GM19240 (cell line): ENCODE measurements at regions not wholly inside any gene's neighbourhood (a gene's known extent, or its start where the extent isn't known, plus 50 kb on each side); places are given as distances from the start of the nearest gene placed in this dataset.

Experiments used
- DNase-seq: peaks from one replicate; pipeline ENCODE4 v3.0.0; 2011; ENCODE audit warnings: low spot score; ENCODE audit not compliant: insufficient read length

DNA sequence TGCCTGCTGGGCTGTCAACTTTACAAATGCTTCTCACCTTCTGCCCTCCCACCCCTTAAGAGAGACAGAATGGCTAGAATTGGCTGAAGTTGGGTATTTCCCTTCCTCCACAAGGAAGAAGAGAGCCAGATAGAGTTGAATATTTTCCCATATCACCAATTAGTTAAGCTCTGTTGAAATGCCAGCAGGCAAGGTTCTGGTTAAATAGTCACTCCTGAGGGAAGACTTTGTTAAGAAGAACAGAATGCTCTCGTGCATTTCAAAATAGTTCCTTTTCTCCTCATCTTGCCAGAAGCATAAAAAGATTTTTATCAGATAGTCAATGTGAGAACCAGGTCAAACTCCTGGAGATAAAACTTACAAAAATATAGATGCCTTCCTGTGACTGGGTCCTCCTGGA lies 2857.0 kb upstream of the PCDH20 start:
- DNase-seq, result no peak

DNA sequence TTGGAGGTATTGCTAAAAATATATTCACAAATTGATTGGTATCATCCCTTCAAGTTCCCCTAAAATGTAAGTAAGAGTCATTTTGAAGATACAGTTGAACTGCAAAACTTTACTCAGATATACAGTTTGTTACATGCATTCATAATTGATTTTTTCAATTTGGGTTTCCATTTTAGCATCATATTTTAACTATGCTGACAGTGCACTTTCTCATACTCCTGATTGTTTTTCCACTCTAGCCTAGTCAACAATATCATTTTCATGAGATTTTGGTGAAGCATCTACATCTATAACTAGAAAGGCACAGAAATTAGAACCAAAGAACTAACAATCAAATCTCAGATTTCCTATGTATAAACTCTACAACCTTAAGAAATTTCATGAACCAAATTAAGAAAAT lies 2850.4 kb upstream of the PCDH20 start:
- DNase-seq, result no peak

DNA sequence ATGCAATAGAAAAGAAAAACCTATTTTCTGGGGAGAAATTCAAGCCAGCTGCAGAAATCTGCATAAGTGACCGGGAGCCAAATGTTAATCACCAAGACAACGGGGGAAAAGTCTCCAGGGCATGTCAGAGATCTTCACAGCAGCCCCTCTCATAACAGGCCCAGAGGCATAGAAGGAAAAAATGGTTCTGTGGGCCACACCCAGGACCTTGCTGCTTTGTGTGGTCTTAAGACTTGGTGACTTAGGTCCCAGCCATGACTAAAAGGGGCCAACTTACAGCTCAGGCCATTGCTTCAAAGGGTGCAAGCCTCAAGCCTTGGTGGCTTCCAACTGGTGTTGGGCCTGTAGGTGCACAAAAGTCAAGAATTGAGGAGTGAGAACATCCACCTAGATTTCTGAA lies 2847.6 kb upstream of the PCDH20 start:
- DNase-seq, result no peak

DNA sequence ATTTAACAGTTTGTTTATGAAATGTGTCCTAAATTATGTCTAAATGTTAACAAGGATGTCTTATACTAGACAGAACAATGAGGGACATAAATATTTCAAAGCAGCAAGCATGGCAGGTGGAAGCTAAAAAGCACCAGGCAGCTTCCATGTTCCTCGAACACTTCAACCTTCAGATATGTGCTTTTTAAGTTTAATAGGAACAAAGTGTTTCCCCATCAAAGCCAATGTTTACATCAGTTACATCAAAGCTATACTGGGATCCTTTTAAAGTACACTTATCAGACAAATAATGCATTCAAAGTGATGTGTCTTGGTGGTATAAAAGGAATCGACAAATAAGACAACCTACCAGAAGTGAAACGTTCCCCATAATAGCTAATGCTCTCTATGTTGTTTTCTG lies 2841.1 kb upstream of the PCDH20 start:
- DNase-seq, result no peak

DNA sequence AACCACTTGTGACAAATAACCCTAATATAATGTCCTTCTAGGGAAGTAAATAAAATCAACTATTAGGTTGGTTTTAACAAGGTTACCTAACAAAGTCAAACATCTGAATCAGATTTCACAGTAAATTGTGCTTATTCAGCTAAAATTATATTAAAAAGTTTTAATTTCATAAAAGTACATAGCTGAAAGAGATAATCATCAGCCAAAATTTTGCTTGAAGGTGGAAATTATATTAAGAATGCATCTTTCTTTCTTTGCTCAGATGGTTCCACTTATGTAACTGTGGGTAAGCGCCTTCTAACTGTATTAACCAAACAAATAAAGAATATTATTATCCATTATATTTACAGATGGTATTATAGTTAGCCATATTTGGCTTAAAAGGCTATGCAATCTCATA lies 2840.3 kb upstream of the PCDH20 start:
- no peak for DNase-seq

GRCh38 chr13:64248371-64249065 lies 2832.9 kb upstream of the PCDH20 start:
- no peak for DNase-seq

DNA sequence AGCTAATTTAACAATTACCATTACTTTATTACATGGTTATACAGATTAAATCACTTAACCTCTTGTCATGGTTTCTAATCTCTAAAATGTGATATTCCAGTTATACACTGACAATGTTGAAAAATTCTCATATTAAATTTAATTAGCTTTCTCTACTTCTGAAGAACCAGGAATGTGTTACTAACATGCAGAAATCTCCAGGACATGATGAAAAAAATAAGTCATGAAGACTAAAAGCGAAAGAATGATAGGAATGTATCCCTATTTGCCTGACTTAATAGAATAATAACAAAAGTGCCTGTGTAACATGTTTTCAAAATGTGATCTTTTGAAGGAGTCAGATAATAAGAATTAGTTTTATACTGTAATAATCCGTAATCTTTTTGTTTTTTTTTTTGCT lies 2823.7 kb upstream of the PCDH20 start:
- DNase-seq, result no peak

DNA sequence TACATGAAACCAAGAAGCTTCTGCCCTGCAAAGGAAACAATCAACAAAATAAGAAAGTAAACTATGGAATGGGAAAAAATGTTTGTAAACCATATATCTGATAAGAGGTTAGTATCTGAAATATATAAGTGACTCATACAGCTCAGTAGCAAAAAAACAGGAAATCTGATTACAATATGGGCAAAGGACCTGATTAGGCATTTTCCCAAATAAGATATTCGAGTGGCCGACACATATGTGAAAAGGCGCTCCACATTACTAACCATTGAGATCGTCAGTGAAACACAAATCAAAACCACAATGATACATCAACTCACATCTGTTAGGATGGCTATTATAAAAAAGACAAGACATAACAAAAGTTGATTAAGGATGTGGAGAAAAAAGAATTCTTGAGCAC lies 2818.6 kb upstream of the PCDH20 start:
- DNase-seq, result no peak

GRCh38 chr13:64223016-64223415 lies 2807.4 kb upstream of the PCDH20 start:
- no peak for DNase-seq

DNA sequence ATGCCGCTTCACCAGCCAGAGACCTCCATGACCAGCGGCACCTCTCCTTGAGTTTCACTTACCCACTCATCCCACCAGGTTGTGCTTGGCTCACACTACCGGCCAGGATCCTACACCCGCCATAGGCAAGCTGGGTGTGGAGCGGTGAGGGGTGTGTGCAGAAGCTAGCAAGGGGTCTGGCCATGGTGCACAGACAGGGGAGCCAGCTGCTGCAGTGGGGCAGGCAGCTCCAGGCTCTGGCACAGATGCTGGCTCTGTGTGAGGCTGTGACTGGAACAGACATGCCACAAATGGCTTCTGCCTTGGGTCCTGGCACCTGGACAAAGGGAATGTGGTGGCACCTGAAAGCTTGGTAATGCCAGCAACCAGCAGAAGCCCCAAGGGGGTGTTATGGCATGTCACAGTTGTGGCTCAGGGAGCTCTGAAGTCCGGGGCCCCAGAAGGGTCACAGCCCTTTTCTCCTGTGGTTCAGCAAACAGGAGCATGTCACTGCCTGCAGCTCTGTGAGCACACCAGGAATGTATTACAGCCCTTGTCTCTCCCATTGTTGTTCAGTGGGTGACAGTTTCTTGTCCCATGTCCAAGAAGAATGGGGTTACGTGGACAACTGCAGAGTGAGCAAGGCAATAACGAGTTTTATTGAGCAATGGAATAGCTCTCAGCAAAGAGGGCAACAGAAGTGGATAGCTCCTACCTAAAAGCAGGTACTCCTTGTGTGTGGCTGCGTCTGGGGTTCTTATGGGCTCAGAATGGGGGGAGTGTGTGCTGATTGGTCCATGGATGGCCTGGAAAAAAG lies 2791.0 kb upstream of the PCDH20 start:
- DNase-seq, result no peak

GRCh38 chr13:64202517-64202916 lies 2786.9 kb upstream of the PCDH20 start:
- DNase-seq, result no peak

- DNase-seq, result no peak
Observed at GRCh38 chr13:64197232-64197631, 2781.6 kb upstream of the PCDH20 start.

DNA sequence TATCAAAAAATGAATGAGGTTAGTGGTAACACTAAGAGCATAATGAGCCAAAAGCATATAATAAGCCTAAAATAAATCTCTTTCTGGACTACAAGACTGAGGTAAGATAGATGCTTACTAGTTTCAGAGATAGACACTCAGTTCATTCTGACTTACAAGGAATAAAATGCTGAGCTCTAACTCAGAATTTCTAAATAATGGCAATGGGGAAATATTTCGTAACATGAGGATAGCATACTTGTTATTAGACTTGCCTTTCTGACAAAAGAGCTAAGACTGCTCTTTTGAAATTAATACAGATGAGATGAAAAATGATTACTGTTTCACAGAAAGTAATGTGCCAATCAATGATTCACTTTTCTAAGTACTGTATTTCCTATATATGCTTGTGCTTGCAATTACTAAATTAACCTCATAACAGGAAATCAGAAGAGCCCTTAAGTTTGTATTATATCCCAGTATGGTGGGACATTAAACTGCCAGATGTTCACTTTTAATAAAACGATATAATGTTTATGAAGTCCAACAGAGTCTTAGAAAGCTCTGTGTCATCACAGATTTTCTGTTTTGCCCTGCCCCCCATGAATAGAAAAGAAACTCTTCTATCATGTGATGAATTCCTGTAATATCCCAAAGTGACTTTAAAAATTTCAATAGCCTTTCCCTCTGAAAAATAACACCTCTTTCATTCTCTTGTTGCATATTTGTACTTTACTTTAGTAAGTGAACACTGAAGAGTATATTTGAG lies 2771.0 kb upstream of the PCDH20 start:
- DNase-seq, result no peak

DNA sequence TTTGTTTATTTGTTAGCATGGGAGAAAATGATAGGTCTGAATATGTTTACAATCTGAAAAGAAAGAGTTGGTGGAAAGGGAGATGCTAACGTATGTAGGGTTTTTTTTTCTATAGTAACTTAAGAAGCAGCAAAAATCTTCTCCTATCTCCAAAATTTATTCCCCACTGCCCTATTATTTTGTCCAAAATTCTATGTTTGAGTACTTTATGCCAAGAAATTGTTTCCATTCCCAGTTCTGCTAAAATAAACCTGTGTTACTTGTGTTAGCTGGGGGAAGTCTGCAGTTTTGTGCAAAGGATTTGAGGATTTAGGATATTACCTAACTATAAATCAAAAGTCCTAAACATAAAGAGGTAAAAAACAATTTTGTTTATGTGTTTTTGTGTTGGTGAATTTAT lies 2770.4 kb upstream of the PCDH20 start:
- no peak for DNase-seq

- DNase-seq, result no peak
Observed at GRCh38 chr13:64180756-64181155, 2765.1 kb upstream of the PCDH20 start.

DNA sequence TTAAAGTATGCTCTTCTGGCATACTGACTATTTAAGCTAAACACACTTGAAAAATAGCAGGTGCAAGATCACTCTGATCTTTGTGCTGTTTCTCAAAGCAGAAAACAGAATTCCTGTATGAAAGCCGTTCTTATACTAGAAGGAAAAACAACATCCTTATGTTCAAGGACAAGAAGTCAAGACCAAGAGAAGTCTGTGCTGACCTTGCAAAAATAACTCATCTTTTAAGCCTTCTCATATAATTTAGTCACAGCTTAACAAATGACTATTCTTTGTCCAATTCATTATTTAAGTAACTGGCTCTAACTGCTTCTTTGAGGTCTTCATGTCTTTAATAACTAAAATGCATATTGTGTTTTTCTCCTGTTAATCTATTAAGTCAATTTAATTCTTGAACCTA lies 2750.2 kb upstream of the PCDH20 start:
- DNase-seq, result no peak

DNA sequence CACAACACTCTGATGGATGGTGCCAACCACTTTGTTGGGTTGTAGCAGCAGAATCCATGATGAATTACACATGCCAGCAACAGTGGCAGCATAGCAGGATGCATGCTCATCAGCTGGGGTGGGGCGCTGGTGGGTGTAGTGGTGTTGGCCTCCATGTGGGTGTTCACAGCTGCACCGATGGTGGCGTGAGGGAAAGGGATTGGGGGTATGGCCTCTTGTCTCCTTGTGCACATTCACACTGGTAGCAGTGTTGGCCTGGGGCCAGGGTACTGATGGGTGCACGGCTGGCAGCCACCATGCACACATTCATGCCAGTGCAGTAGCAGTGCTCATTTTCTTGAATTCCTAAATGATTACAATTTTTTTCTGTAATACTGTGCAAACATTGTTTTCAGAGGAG lies 2748.8 kb upstream of the PCDH20 start:
- no peak for DNase-seq

- no peak for DNase-seq
Observed at GRCh38 chr13:64160479-64160878, 2744.8 kb upstream of the PCDH20 start.

DNA sequence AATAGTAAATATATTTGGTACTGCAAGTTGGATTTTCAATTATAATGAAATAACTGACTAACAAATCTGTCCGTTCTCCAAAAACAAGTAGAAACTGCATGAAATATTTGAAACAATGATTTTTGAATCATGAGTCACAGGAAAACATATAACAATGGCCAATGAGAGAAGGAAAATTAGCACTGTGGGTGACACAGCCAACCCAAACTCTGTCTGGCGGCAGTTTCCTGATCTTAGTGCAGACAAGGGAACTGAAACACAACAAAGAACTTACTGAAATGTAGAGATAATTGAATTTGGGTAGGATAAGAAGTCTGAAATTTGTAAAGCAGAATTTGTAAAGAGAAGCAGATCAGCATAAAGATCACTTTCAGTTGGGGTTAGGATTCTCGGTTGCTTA lies 2743.3 kb upstream of the PCDH20 start:
- no peak for DNase-seq

DNA sequence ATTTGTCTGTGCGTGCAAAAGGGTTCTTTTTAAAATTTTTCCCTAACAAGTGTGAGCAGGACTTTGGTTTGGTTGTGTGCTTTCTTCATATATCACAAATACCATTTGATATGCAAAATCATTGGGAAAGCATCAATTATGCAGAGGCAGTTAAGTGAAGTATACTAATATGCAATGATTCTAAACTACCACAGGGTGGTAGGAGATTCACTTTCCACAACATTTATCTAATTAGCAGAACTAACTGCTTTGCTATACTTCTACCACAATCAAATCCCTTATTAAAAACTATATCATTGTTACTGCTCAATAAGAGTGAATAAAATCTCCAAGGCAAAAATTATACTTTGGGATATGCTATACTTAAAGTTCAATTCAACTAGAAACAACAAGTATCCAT lies 2738.9 kb upstream of the PCDH20 start:
- DNase-seq, result no peak

DNA sequence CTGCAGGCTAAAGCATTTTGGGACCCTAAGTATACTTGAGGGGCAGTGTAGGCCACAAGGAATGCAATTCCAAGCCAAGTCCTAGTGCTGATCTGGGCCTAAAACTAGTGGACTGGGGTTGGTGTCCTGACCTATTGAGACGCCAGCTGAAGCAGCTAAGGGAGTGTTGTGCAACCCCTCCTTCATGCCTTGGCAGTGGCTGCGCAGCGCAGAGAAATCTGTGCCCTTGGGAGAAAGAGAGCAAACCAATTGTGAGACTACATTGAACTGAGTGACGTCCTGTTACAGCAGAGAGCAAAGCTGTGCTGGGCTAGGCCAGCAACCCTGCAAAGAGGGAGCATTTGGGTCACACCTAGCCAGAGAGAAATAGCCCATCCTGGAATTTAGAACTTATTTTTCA lies 2715.0 kb upstream of the PCDH20 start:
- no peak for DNase-seq

GRCh38 chr13:64130171-64130570 lies 2714.5 kb upstream of the PCDH20 start:
- no peak for DNase-seq
